Testis (tissue), 2 donors: ENCODE measurements at regions not wholly inside any gene's neighbourhood (a gene's known extent, or its start where the extent isn't known, plus 50 kb on each side); places are given as distances from the start of the nearest gene placed in this dataset.

Source experiments
- DNase-seq: peaks from one replicate; pipeline ENCODE4 v3.0.0-alpha.2; 2019
- H3K27ac ChIP-seq, 2 donors: fragments of 200-600 bp; sonication (generic); one replicate each; pipeline ENCODE4 v1.5.1; 2019
- H3K27me3 ChIP-seq: fragments of 200-600 bp; sonication (generic); one replicate; pipeline ENCODE4 v1.5.1; 2019
- H3K36me3 ChIP-seq: fragments of 200-600 bp; sonication (generic); one replicate; pipeline ENCODE4 v1.5.1; 2017; ENCODE audit warnings: low read depth; ENCODE audit errors: missing control alignments
- H3K4me1 ChIP-seq: fragments of 200-600 bp; sonication (generic); one replicate; pipeline ENCODE4 v1.5.1; 2019
- H3K4me3 ChIP-seq, 2 donors: fragments of 200-600 bp; sonication (generic); one replicate each; pipeline ENCODE4 v1.5.1; 2017 to 2019
- H3K9me3 ChIP-seq: fragments of 200-600 bp; sonication (generic); one replicate; pipeline ENCODE4 v1.5.1; 2017
- POLR2A ChIP-seq: fragments of 450-650 bp; IDR thresholded peaks from one replicate; pipeline ENCODE4 v1.6.1; 2017; ENCODE audit warnings: antibody characterized with exemption, mild to moderate bottlenecking, moderate library complexity
- WGBS, 2 donors: methylation state at CpG; one replicate each; pipeline ENCODE4 v1.1.5; 2018; 5-methylcytosine and 5-hydroxymethylcytosine counted together
- intact Hi-C: fragments of 100-400 bp; cut with DNase I; formaldehyde crosslinking; loops from one replicate; pipeline ENCODE4 v1.15.1; 2023; ENCODE audit warnings: low total_unique reads
- TF ChIP-seq, protein P1 (sequence below), 3 experiments: fragments of 450-650 bp in 2 of 3; fragments of 200-600 bp in 1 of 3; sonication (generic) in 1 of 3; IDR thresholded peaks; one replicate each; pipeline ENCODE4 v1.5.1; 2016 to 2019; ENCODE audit warnings: antibody characterized with exemption in 3 of 3, mild to moderate bottlenecking in 2 of 3, moderate library complexity in 1 of 3

DNA sequence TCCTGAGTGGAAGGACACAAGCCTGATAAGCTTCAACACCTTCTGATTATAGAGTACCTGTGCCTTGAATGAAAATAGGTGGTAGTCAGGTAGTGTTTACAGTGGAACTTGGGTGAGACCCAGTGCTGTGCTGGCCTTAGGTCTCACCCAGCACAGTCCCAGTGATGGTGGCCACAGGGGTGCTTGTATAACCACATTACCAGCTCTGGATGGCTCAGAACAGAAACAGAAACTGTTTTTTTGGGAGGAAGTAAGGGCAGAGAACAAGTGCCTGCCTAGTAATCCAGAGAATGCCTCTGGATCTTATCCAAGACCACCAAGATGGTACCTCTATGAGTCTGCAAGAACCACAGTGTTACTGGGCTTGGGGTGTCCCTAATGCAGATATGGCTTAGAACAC lies 171.5 kb upstream of the DIPK2B start:
- Histone ChIP-seq H3K27ac (no peak overlapping the region), H3K9me3 (no peaks in the 10 kb centered on the region), H3K27me3 (no peaks in the 10 kb centered on the region), H3K4me3 (no peak overlapping the region), H3K4me1 (no peaks in the 10 kb centered on the region), H3K36me3 (no peaks in the 10 kb centered on the region)
- intact Hi-C loops: no loop called here
- no peak for DNase-seq
- no peak for TF ChIP-seq POLR2A
- TF ChIP-seq, protein P1, sequence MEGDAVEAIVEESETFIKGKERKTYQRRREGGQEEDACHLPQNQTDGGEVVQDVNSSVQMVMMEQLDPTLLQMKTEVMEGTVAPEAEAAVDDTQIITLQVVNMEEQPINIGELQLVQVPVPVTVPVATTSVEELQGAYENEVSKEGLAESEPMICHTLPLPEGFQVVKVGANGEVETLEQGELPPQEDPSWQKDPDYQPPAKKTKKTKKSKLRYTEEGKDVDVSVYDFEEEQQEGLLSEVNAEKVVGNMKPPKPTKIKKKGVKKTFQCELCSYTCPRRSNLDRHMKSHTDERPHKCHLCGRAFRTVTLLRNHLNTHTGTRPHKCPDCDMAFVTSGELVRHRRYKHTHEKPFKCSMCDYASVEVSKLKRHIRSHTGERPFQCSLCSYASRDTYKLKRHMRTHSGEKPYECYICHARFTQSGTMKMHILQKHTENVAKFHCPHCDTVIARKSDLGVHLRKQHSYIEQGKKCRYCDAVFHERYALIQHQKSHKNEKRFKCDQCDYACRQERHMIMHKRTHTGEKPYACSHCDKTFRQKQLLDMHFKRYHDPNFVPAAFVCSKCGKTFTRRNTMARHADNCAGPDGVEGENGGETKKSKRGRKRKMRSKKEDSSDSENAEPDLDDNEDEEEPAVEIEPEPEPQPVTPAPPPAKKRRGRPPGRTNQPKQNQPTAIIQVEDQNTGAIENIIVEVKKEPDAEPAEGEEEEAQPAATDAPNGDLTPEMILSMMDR (IDR thresholded peaks at IDR 0.05): no peak

DNA sequence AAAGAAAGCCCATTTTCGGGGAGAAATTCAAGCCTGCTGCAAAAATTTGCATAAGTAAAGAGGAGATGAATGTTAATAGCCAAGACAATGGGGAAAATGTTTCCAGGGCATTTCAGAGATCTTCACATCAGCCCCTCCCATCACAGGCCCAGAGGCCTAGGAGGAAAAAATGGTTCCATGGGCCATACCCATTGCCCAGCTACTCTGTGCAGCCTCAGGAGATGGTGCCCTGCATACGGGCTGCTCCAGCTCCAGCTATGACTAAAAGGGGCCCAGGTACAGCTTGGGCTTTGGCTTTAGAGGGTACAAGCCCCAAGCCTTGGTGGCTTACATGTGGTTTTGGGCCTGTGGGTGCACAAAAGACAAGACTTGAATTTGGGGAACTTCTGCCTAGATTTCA lies 168.0 kb upstream of the DIPK2B start:
- TF ChIP-seq, protein P1 (IDR thresholded peaks at IDR 0.05): no peak
- no peak for TF ChIP-seq POLR2A
- no peaks in the 10 kb centered on the region for H3K9me3 ChIP-seq
- H3K27ac ChIP-seq: no peak overlapping the region
- H3K4me1 ChIP-seq: no peaks in the 10 kb centered on the region
- intact Hi-C loops: no loop called here
- 64 to 73% methylated on average over 1 to 2 of the region's 2 CpGs for WGBS, 2 donors
- DNase-seq: no peak
- H3K36me3 ChIP-seq: no peaks in the 10 kb centered on the region
- H3K4me3 ChIP-seq: no peak overlapping the region
- no peaks in the 10 kb centered on the region for H3K27me3 ChIP-seq

DNA sequence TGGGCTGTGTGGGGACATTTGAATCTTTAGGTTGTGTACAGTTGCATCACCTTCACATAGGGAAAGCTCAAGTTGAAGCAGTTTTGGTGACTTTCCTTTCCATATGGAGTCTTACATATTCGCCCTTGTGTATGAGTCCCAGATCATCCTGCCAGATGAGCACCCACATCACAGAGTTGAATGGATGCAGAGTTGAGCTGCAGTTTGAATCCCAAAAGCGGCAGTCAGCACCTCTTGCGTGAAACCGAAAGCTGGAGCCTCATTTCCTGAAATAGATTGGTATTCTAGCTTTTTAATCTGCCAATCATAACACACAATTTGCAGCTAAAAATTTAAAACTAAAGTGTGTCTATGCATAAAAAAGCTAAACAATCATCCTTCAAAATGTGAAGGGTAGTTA lies 162.9 kb upstream of the DIPK2B start:
- intact Hi-C loops: no loop called here
- H3K4me1 ChIP-seq: no peaks in the 10 kb centered on the region
- no peak for DNase-seq
- H3K9me3 ChIP-seq: no peaks in the 10 kb centered on the region
- no peaks in the 10 kb centered on the region for H3K36me3 ChIP-seq
- TF ChIP-seq, protein P1 (IDR thresholded peaks at IDR 0.05): no peak
- no peak for TF ChIP-seq POLR2A
- no peak overlapping the region for H3K4me3 ChIP-seq
- H3K27me3 ChIP-seq: no peaks in the 10 kb centered on the region
- WGBS, 2 donors: 82 to 91% methylated on average over 4 of the region's 4 CpGs
- no peak overlapping the region for H3K27ac ChIP-seq

DNA sequence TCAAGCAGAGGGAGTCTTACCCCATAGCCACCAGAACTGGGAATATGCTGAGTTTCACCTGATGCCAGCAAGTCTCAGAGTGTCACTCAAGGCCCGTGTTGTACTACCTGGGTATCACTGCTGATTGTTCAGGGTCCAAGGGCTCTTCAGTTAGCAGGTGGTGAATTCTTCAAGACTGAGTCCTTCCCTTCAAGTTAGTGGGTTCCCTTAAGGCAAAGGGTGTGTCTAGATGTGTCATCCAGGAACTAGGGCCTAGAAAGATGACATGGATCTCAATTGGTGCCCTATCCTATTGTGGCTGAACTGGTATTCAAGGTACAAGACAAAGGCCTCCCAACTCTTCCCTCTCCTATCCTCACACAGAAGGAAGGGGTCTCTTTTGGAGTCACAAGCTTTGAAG lies 159.9 kb upstream of the DIPK2B start:
- H3K4me3 ChIP-seq: no peak overlapping the region
- no peaks in the 10 kb centered on the region for H3K36me3 ChIP-seq
- H3K27me3 ChIP-seq: no peaks in the 10 kb centered on the region
- DNase-seq: no peak
- intact Hi-C loops: no loop called here
- H3K9me3 ChIP-seq: no peaks in the 10 kb centered on the region
- TF ChIP-seq, protein P1 (IDR thresholded peaks at IDR 0.05): no peak
- no peak for TF ChIP-seq POLR2A
- no peaks in the 10 kb centered on the region for H3K4me1 ChIP-seq
- H3K27ac ChIP-seq: no peak overlapping the region
- 87% methylated on average over 1 of the region's 1 CpG; no CpG with 5 or more reads in 1 of the 2 donors for WGBS, 2 donors

DNA sequence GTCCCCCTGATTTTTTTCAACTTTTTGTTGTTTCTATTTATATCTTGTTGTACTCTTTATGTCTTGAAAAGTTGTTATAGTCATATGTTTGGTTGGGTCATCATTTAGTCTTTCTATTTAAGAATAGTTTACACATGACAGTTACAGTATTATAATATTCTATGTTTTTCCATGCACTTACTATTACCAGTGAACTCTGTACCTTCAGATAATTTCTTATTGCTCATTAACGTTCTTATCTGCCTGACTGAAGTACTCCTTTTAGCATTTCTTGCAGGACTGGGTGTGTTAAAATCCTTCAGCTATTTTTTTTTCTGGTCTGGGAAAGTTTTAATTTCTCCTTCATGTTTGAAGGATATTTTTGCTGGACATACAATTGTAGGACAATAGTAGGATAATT lies 157.7 kb upstream of the DIPK2B start:
- Histone ChIP-seq H3K4me3 (no peak overlapping the region), H3K4me1 (no peaks in the 10 kb centered on the region), H3K27ac (no peak overlapping the region), H3K27me3 (no peaks in the 10 kb centered on the region), H3K9me3 (no peaks in the 10 kb centered on the region), H3K36me3 (no peaks in the 10 kb centered on the region)
- no peak for DNase-seq
- 14 to 23% methylated on average over 1 of the region's 1 CpG for WGBS, 2 donors
- TF ChIP-seq, protein P1 (IDR thresholded peaks at IDR 0.05): no peak
- no peak for TF ChIP-seq POLR2A
- intact Hi-C loops: no loop called here
